AG08396 (cell line): ENCODE measurements at regions not wholly inside any gene's neighbourhood (a gene's known extent, or its start where the extent isn't known, plus 50 kb on each side); places are given as distances from the start of the nearest gene placed in this dataset.
"Not testable (repeated sequence)": the region's sequence is repeated elsewhere in the genome, so short reads cannot be mapped to it uniquely, and the experiment has no call there.

Experiments
- DNase-seq: peaks from one replicate; pipeline ENCODE4 v3.0.0; 2012; ENCODE audit warnings: low spot score, mixed read lengths

GRCh38 chr1:146411923-146412322 lies 183.1 kb upstream of the NOTCH2NLA start:
- DNase-seq = not testable (repeated sequence)

- DNase-seq = not testable (repeated sequence)
These were observed 181.1 kb upstream of the NOTCH2NLA start for GRCh38 chr1:146409817-146410441.

GRCh38 chr1:146409116-146409801 lies 180.4 kb upstream of the NOTCH2NLA start:
- not testable (repeated sequence) for DNase-seq

- DNase-seq = not testable (repeated sequence)
These were observed 172.5 kb upstream of the NOTCH2NLA start for GRCh38 chr1:146401281-146401825.

- not testable (repeated sequence) for DNase-seq
These were observed 171.6 kb upstream of the NOTCH2NLA start for GRCh38 chr1:146400173-146401121.

- not testable (repeated sequence) for DNase-seq
These were observed 170.4 kb upstream of the NOTCH2NLA start for GRCh38 chr1:146399225-146399624.

- DNase-seq = not testable (repeated sequence)
These were observed 168.0 kb upstream of the NOTCH2NLA start for GRCh38 chr1:146396801-146397200.

- not testable (repeated sequence) for DNase-seq
These were observed 167.4 kb upstream of the NOTCH2NLA start for GRCh38 chr1:146396242-146396641.

GRCh38 chr1:146393796-146394195 lies 165.0 kb upstream of the NOTCH2NLA start:
- DNase-seq = not testable (repeated sequence)

- not testable (repeated sequence) for DNase-seq
These were observed 164.3 kb upstream of the NOTCH2NLA start for GRCh38 chr1:146393154-146393553.

GRCh38 chr1:146389178-146389577 lies 160.4 kb upstream of the NOTCH2NLA start:
- not testable (repeated sequence) for DNase-seq

GRCh38 chr1:146387750-146388469 lies 159.1 kb upstream of the NOTCH2NLA start:
- not testable (repeated sequence) for DNase-seq

GRCh38 chr1:146386851-146387749 lies 158.3 kb upstream of the NOTCH2NLA start:
- DNase-seq = peak; percentile 59

- DNase-seq = not testable (repeated sequence)
These were observed 152.4 kb upstream of the NOTCH2NLA start for GRCh38 chr1:146381196-146381595.

- DNase-seq = peak; percentile 70
These were observed 148.1 kb upstream of the NOTCH2NLA start for GRCh38 chr1:146376708-146377496.

GRCh38 chr1:146376309-146376707 lies 147.5 kb upstream of the NOTCH2NLA start:
- DNase-seq = not testable (repeated sequence)

- not testable (repeated sequence) for DNase-seq
These were observed 146.3 kb upstream of the NOTCH2NLA start for GRCh38 chr1:146375108-146375507.

- DNase-seq = not testable (repeated sequence)
These were observed 141.1 kb upstream of the NOTCH2NLA start for GRCh38 chr1:146369940-146370339.

- not testable (repeated sequence) for DNase-seq
These were observed 126.6 kb upstream of the NOTCH2NLA start for GRCh38 chr1:146355373-146355772.
